ENCODE measurements at regions not wholly inside any gene's neighbourhood (a gene's known extent, or its start where the extent isn't known, plus 50 kb on each side); places are given as distances from the start of the nearest gene placed in this dataset.

DNA sequence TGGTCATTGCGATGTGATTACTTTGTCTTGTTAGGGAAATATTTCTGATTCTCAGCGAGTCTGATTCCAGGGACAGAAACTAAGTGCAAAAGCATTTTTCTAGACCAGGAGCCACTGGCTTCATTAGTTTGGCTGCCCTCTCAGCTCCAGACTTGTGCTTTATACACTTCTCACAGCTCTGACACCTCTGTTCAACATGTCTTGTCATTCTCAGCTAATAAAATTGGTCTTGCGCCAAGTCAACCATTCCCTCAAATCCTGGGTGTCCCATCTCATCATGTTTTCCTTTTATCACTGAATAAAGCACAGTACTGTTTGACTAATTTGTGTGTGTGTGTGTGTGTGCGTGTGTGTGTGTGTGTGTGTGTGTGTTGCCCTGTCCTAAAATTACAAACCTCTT, 215.5 kb upstream of the EPHA4 start:
- intact Hi-C loops (cut with DNase I; ENCODE audit: low total_unique reads): no loop called here
- Histone ChIP-seq H3K27me3 (replicated peaks in 1 of 7) (no peaks in the 10 kb centered on the region), H3K27ac (no peak overlapping the region), H3K4me1 (no peaks in the 10 kb centered on the region), H3K4me3 (no peak overlapping the region), H3K36me3 (no peaks in the 10 kb centered on the region), H3K9me3 (no peaks in the 10 kb centered on the region)
- no peak for TF ChIP-seq POLR2A (IDR thresholded peaks at IDR 0.05)
- TF ChIP-seq, protein P1, sequence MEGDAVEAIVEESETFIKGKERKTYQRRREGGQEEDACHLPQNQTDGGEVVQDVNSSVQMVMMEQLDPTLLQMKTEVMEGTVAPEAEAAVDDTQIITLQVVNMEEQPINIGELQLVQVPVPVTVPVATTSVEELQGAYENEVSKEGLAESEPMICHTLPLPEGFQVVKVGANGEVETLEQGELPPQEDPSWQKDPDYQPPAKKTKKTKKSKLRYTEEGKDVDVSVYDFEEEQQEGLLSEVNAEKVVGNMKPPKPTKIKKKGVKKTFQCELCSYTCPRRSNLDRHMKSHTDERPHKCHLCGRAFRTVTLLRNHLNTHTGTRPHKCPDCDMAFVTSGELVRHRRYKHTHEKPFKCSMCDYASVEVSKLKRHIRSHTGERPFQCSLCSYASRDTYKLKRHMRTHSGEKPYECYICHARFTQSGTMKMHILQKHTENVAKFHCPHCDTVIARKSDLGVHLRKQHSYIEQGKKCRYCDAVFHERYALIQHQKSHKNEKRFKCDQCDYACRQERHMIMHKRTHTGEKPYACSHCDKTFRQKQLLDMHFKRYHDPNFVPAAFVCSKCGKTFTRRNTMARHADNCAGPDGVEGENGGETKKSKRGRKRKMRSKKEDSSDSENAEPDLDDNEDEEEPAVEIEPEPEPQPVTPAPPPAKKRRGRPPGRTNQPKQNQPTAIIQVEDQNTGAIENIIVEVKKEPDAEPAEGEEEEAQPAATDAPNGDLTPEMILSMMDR (IDR thresholded peaks at IDR 0.05 in 8 of 11, conservative IDR thresholded peaks at IDR 0.05 in 3 of 11): no peak
- TF ChIP-seq POLR2AphosphoS5 (IDR thresholded peaks at IDR 0.05): no peak
- DNase-seq: no peak
- WGBS, 5 donors: 62 to 78% (median 71%) methylated on average over 4 of the region's 4 CpGs

DNA sequence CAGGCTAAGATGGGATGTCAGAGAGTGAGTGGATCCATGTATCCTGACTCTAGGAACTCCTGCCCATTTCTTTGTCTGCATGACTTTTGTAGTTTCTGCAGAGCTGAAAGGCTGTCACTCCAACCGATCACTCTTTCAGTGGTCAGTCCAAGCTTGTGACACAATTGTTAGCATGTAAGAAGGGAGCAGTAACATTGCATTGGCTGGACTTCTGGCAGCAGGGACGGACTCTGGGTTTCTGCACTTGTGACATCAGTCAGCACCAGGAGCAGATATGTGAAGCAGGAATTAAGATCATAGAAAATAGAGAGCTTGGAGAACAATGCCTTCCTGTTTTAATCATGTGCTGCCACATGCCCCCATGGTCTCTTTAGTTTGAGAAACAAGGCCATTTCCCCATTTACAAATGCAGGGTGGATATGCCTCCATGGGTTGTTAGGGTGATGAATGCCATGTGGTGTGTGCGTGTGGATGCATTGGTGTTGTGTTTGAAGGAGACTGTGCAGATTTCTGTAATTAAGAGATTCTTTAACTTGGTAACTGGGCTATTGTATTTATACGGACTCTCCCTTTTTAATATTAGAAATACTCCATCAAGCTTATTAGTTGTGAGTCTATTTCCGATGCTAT, 214.3 kb upstream of the EPHA4 start:
- intact Hi-C loops (cut with DNase I; ENCODE audit: low total_unique reads): no loop called here
- H3K27ac ChIP-seq: no peak overlapping the region
- TF ChIP-seq POLR2A (IDR thresholded peaks at IDR 0.05) (no peak), POLR2AphosphoS5 (IDR thresholded peaks at IDR 0.05) (no peak)
- TF ChIP-seq, protein P1 (IDR thresholded peaks at IDR 0.05 in 8 of 11, conservative IDR thresholded peaks at IDR 0.05 in 3 of 11): no peak
- no peak for DNase-seq
- H3K36me3 ChIP-seq: no peaks in the 10 kb centered on the region
- no peaks in the 10 kb centered on the region for H3K27me3 ChIP-seq (replicated peaks in 1 of 7)
- no peak overlapping the region for H3K4me3 ChIP-seq
- no peaks in the 10 kb centered on the region for H3K4me1 ChIP-seq
- H3K9me3 ChIP-seq: no peaks in the 10 kb centered on the region
- 76 to 82% (median 78%) methylated on average over 5 of the region's 5 CpGs for WGBS, 5 donors

DNA sequence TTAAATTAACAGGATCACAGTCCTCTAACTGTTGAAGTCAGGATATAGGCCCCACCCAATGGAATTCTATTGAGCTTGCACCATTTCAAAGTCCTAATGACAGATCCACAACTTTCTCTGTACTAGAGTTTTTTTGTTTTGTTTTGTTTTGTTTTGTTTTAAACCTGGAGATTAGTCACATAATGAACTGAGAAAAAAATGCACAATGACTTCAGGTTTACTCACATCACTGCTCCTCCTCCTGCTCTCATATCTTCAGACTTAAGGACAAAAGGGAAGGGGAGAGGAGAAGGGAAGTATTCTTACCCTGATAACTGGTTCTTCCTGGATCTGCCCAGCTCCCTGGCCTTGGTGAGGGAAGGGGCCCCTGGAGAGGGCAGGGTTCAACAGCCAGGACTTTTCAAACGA, 208.2 kb upstream of the EPHA4 start:
- H3K27me3 ChIP-seq (replicated peaks in 1 of 7): no peaks in the 10 kb centered on the region
- no peaks in the 10 kb centered on the region for H3K9me3 ChIP-seq
- H3K36me3 ChIP-seq: no peaks in the 10 kb centered on the region
- WGBS, 5 donors: 41 to 68% (median 53%) methylated on average over 1 of the region's 1 CpG
- no peak for DNase-seq
- intact Hi-C loops (cut with DNase I; ENCODE audit: low total_unique reads): no loop called here
- H3K4me3 ChIP-seq: no peak overlapping the region
- H3K27ac ChIP-seq: no peak overlapping the region
- TF ChIP-seq POLR2A (IDR thresholded peaks at IDR 0.05): no peak
- no peak for TF ChIP-seq POLR2AphosphoS5 (IDR thresholded peaks at IDR 0.05)
- TF ChIP-seq, protein P1 (IDR thresholded peaks at IDR 0.05 in 8 of 11, conservative IDR thresholded peaks at IDR 0.05 in 3 of 11): no peak
- no peaks in the 10 kb centered on the region for H3K4me1 ChIP-seq

DNA sequence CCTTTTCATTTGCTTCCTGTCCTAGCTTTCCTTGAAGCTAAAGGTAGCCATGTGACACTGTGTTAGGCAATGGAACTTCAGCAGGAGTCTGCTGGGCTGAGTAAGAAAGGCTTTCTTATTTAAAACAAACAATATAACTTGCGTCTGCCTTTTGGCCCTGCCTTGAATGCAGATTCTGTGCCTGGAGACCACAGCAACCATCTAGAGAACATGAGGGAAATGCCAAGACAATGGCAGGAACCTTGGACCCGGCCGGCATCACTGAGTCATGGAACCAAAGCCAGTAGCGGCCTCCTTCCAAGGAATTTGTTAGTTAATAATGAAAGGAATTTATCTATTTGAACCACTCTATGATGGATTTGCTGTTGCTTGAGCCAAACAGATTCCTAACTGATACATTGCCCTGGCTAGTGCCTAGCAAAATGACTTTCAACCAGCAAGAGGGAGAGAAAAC, 207.5 kb upstream of the EPHA4 start:
- H3K27ac ChIP-seq: no peak overlapping the region
- WGBS, 5 donors: 64 to 91% (median 75%) methylated on average over 4 of the region's 4 CpGs

More for the DNA sequence above, 207.5 kb upstream of the EPHA4 start:
- no peaks in the 10 kb centered on the region for H3K4me1 ChIP-seq
- no peaks in the 10 kb centered on the region for H3K27me3 ChIP-seq (replicated peaks in 1 of 7)
- H3K9me3 ChIP-seq: no peaks in the 10 kb centered on the region
- intact Hi-C loops (cut with DNase I; ENCODE audit: low total_unique reads): no loop called here
- no peaks in the 10 kb centered on the region for H3K36me3 ChIP-seq
- DNase-seq: no peak
- no peak overlapping the region for H3K4me3 ChIP-seq
- TF ChIP-seq POLR2A (IDR thresholded peaks at IDR 0.05) (no peak), POLR2AphosphoS5 (IDR thresholded peaks at IDR 0.05) (no peak)
- TF ChIP-seq, protein P1 (IDR thresholded peaks at IDR 0.05 in 8 of 11, conservative IDR thresholded peaks at IDR 0.05 in 3 of 11): no peak
